SIG-M5 (cell line): ENCODE measurements at regions not wholly inside any gene's neighbourhood (a gene's known extent, or its start where the extent isn't known, plus 50 kb on each side); places are given as distances from the start of the nearest gene placed in this dataset.

ENCODE experiments used
- DNase-seq: peaks from one replicate; lab custom pipeline; 2025; lab: John Stamatoyannopoulos, UW

DNA sequence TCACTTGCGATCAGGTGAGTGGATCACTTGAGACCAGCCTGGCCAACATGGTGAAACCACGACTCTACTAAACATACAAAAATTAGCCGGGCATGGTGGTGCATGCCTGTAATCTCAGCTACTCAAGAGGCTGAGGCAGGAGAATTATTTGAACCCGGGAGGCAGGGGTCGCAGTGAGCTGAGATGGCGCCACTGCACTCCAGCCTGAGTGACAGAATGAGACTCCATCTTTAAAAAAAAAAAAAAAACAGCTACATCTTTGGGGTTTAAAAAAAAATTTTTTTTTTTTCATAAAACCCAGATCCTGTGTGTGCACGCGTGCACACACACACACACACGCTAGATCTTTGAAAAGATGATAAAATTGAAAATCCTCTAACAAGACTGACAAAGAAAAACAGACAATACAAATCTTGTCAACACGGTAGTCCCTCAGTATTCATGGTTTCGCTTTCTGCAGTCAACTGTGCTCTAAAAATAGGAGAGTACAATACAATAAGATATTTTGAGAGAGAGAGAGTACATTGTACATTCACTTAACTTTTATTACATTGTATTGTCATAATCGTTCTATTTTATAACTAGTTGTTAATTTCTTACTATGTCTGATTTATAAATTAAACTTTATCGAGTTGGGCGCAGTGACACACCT is 295.3 kb upstream of the RGS6 start:
- DNase-seq = no peak

DNA sequence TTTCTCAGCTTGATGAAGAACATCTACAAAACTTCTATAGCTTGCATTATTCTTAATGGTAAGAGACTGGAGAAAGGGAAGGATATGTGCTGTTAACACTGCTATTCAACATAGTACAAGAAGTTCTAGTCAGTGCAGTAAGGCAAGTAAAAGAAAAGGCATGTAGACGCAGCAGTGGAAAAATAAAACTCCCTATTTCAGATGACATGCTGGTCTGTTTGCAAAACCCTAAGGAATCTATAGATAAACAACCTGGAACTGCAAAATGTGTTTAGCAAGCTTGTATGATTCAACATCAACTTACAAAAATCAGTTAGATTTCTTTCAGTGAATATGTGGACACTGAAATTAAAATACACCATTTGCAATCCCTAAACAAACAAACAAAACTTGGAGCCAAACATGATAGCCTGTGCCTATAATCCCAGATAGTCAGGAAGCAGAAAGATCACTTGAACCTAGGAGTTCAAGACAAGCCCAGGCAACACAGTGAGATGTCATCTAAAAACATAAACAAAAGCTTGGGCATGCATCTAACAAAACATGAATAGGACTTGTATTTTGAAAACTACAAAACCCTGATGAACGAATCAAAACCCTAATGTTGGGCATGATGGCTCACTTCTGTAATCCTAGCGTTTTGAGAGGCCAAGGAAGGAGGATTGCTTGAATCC is 293.6 kb upstream of the RGS6 start:
- no peak for DNase-seq

DNA sequence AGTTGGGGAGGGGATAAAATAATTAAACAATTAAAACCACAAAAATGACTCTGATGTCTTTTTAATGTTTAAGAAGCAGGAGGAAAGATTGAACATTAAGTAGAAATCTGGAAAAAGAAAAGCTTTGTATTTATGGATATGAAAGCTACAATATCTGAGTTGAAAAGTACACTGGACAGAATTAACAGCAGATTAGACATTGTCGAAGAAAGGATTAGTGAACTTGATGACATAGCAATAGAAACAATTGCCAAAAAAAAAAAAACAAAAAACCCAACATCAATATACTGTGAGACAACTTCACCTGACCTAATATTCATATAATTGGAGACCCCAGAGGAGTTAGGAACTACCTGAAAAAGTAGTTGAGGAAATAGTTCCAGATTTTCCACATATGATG is 289.5 kb upstream of the RGS6 start:
- no peak for DNase-seq

DNA sequence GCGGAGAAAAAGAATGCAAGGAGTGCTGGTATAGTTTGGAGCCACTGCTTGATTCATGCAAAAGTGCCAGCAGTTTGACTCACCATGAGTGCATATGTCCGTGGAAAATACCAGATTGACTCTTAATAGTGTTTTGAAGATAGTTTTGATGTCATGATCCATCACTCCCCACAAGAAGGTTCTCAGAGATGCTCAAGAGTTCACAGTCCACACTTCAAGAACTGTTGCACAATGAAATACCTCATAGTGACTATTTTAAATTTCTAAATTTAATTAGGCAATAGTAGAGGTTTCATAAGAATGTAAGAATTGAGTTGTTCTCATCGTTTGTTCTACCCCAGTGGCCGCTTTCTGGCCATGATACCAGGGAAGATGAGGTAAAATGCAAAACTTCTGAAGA is 286.6 kb upstream of the RGS6 start:
- DNase-seq = no peak

DNA sequence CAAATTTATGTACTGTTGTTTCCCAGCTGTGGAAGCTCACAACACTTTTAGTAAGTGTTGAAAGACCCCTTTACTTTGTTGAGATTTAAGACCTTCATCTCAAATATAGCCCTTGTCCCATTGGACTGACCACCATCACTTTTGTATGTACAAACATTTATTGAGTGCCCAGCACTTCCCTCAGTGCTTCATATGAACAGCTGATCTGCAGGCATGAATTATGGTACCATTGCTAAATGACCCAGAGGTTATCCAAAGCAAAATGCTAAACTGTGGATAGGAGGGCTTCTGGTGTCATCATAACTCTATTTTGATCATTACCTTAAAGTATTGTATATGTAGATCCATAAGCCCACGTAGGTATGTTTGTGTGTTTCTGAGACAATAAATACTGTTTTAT is 285.7 kb upstream of the RGS6 start:
- DNase-seq = no peak

DNA sequence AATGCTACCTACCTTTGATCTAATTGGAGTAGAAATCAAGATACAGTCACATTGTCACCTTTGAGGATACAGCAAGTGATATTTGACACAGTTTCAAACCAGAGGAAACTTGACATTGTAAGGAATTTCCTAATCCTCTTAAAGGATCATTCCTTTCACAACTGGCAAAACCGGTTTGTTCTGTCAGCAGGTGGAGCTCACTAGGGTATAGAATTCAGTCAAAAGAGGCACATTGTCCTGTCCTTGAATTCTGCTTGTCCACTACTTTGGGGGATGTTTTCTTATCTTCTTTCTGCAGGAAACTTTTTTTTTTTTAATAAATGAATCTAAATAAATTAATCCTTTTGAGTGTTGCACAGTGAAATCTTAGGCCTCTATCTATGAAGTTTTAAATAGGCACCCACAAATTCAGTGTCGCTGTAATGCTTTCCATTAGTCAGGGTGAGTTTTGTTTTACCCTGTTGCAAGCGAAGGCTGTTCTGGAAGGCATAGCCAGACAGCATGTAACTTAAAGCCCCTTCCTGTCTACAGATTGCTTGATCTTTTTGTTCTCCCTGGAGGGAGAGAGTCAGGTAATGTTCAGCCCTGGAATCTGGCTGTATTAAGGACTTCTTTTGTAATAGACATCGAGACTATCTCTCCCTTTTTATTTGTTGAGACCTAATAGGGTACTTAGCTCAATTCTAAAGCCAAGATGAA is 285.0 kb upstream of the RGS6 start:
- no peak for DNase-seq

DNA sequence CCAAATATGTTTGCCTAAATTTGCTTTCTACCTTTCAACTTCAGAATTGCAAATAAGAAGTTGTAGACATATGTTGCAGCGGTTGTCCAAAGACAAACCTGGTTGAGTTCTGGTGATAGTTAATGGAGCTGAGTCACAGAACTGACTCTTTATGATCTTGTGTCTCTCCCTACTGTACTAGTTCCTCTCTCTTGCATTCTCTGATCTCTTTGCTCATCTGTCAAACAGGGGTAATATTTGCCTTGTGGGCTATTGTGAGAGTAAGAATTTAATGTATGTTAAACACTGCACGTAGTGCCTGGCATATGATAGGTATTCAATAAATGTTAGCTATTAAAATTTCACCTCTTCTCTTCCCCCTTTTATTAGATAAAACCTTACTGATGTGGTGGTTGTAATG is 283.5 kb upstream of the RGS6 start:
- no peak for DNase-seq

DNA sequence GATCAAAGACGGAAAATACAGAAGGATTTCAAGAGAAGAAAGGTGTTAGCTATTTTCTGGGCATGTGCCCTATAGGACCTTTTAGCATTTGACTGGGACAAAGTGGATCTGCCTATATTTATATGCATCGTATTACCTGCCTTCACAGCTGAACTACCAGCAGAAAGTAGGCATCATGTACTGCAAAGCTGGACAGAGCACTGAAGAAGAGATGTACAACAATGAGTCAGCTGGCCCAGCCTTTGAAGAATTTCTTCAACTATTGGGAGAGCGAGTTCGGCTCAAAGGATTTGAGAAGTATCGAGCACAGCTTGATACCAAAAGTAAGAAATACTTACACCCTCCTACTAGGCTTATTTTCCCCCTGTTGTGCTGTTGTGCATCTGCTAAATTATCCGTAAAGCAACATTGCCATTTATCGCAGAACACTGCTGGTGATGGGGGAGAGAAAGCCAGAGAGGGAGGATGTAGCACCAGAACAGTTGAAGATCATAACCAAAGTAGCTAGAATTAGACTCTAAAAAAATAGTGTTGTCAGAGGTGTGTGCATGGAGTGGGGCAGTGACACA is 282.0 kb upstream of the RGS6 start:
- DNase-seq = no peak

DNA sequence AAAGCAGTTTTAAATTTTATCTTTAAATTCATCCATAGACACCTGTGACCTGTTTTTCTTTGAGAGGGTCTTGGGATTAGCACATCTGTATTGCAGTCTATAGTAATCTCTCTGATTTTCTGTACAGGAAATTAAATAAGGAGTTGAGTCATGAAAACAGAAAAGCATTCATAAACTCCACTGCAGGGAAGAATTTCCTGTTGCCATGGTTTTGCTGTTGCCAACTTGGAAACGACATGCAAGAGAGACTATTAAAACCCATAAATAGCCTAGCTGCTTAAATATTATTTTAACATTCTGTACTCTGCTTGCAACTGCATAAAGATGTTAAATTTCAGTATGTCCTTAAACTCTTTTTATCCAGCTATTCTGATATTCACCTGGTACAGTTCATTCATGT is 281.0 kb upstream of the RGS6 start:
- no peak for DNase-seq

DNA sequence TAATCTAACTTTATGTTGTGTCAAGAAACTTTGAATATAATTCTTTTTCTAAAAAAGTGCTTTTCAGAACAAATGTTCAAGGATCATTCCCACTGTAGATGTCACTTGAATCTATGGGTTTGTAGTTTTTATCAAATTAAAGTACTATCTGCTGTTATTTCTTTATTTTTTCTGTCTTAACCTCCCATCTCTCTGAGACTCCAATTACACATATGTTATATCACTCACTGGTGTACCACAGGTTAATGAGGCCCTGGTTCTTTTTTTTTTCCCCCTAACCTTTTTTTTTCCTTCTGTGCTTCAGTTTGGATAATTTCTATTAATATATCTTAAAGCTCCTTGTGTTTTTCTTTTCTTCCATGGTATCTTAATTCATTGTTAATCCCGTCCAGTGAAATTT is 279.9 kb upstream of the RGS6 start:
- no peak for DNase-seq

DNA sequence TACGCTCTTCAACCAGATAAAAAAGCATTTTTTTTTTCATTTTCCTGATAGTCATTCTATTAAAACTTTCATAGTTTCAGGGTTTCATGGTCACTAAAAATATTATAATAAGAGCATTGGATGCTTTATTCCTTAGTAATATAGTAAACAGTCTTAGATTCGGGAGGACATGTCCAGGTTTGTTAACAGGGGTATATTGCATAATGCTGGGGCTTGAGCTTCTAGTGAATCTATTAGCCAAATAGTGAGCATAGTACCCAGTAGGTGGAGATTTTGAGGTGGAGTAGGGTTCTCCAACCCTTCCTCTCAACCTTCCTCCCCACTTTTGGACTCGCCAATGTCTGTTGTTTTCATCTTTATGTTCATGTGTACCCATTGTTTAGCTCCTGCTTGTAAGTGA is 277.4 kb upstream of the RGS6 start:
- DNase-seq = no peak

DNA sequence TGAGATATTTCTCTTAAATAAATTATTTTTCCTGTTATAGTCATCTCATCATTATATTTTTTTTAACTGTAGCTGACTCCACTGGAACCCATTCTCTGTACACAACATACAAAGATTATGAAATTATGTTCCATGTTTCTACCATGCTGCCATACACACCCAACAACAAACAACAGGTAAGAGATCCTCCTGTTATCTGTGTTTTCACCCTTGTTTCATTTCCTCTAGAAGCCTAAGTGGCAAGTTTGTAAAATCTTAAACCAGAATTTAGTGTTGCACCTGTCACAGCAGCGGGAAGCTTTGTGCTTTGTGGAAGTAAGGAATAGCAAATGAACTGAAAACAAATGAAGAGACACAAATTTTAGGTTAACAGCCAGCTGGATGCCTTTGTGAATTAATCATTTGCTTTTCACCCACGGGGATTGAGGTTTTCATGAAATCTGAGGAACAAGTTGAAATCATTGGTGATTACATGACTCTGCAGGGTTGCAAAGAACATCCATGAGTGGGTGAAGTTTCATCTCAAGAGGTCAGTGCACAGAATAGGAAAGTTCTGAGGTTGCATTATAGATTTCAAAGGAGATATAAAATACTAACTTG is 273.9 kb upstream of the RGS6 start:
- no peak for DNase-seq

DNA sequence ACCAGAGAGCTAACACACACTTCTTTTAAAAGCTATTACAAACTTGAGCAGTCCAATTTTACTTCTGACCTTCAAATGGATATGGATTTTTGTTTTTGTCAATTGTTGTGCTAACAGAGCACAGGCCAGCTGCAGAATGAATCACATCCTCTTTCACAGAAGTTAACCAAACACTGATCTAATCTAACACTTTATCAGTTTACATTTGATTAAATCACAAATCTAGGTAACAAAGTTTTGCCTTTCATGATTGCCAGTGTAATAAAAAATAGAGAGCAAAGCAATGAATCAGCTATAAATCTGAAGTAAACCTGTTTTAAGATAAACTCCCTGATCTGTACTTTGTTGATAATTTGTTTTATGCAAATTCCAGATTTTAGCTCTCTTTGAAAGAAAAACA is 273.1 kb upstream of the RGS6 start:
- DNase-seq = no peak

DNA sequence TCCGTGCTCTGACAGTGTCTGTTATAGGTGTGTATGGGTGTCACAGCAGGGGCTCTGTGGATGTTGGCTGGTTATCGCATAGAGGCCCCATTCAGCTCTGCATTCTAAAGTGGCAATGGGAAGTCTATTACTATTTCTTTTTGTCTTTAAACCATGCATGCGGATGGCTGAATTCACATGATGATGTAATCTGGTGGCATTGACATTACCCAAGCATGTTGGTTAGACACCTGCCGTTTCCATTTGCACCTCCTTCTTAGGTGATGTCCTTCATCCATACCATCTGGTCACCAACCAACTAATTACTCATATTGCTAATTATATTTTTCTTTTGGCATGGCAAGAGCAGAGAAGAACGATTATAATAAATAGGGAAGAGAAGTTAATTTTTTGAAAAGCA is 270.8 kb upstream of the RGS6 start:
- DNase-seq = no peak

DNA sequence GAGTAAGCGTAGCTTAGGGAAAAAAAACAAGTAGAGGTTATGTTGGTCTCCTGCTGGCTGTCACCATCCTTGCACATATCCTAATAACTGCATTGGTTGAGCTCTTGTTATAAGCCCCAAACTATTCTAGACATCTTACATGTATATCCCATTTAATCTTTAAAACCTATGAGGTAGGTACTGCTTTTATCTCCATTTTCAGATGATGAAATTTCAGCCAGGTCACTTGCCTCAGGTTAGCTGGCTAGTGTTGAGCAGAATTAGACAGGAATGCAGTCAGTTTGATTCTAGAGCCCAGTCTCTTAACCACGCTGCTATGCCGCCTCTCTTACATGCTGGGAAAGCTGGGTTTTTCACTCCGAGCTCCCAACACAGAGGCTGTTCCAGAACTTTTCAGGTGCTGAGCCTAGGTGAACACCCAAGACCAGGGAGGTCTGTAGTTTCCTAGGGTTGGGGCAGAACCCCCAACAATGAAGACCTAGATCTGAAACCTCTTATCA is 269.9 kb upstream of the RGS6 start:
- no peak for DNase-seq

DNA sequence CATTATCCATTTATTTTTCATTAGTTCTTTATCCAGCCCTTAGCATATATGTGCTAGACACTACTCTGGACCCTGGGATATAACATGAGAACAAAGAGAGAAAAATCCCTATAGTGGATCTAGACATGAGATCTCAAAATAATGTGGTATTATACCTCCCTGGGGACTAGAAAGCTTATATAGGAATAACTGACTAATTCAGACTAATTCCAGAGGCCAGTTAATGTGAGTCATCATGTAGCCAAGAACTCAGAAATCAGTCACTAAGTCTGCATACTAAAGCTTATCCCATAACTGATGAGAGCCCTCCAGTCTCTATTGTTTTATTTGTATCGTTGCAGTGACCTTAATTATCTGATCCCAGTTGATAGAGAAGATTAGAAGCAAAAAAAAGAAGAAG is 267.1 kb upstream of the RGS6 start:
- DNase-seq = no peak

DNA sequence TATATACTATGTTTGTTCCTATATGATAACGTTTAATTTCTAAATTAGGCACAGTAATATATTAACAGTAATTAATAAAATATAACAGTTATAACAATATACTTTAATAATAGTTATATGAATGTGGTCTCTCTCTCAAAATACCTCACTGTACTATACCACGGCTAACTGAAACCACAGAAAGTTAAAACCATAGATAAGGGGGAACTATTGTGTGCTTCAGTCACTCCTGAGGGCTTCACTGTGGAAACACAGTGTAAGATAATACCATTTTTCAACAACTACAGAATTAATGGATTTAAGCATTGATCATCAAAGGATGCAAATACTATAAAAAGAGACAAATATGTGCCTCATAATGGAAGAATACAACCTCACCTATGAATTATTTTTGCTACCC is 266.4 kb upstream of the RGS6 start:
- no peak for DNase-seq

DNA sequence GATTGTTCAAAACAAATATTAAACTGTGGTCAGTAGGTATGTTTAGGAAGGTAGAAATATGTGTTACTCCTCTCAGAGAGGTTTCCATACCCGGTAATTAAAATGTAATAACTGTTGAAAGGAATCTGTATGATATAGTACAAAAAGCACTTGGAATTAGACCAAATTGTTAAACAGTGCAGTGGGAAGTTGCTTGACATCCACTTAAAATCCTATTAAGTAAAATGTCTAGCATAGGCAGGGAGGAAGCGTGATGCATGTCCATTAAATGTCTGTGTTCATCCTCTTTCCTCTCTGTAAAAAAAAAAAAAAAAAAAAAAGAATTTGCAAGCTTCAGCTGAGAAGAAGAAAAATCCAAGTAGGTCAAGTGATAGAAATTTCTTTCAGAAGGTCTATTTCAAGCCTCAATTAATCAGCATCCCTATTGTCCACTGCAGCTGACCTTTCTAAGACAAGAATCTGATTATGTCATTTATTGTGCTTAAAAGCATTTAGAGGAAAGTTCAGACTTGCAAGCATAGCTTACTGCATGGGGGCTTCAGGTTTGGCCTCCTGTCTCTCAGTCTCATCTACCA is 265.6 kb upstream of the RGS6 start:
- no peak for DNase-seq

DNA sequence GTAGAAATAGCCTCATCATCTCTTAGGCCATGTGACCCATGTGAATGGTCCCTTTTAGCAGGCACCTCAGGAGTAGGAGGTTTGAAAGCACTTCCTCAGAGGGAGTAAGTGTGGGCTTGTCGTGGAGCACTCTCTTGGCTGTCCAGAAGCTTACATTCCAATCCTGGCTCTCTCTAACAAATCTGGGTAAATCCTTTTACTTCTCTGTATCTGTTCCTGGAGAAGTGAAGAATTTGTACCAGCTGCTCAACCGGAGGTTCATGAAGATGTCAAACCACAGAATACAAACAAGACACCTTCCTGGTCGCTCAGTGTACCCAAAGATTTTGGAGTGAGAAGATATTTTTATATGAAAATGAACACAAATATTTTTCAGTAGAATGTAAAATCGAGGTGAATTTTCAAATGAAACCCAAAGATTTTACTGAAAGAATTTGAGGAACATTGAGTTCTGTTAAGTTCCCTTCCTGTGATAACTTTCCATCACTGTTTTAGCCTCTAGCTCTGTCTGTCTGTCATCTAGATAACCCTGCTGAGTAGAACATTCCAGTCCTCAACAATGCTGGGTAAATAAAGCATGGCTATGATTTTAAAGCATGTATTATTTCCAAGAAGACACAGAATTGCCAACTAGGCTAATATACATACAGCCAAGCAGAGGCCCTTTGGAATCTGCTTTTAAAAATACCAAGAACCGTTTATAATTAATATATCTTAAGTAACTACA is 263.9 kb upstream of the RGS6 start:
- no peak for DNase-seq

DNA sequence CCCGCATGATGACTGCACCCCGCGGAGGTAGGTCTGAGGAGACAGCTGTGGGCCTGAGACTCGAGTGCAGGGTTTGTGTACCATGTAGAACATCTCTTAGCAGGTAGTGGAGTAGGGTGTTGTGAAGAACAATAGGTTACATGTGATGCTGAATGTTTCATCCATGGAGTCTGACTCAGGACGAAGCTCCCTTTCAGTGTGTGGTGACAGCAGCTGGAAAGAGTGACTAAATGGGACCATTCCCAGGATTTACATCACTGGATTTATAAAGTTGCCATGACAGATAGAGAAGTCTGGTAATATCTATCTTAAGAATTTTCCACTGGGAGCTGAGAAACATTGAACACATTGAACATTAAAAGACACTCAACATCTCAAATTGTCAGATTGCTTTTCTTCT is 259.6 kb upstream of the RGS6 start:
- no peak for DNase-seq

DNA sequence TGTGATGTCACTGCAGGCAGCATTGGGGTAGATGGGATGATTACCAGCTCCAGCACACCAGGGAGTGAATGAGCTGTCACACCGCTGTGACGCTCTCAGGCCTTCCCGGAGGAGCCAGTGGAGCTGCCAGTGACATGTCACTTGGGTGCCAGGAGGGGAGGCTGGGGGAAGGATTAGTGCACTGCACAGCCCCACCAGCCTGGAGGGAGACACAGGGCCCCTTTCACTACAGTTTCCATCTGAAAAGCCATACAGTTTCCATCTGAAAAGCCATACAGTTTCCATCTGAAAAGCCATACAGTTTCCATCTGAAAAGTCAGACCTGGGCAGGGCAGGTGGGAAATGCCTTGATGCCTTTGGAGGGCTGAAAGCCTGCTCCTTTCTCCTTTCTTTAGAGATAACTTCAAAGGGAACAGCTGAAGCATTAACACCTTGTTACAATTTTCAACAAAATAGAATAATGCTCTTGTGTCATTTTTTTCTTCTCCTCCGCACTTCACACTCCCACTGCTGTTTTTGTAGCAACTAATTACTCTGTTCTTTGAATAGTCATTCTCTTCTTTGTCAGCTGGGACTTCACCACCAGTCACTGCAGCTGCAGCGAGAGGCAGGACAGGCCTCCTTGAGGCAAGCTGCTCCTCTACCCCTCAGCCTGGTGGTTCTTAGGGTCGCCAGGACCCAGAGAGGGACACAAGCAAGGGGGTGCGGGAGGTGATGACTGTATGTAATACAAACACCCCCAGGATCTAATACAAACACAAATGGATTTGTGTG is 256.9 kb upstream of the RGS6 start:
- DNase-seq = no peak
